GM19023 (cell line): ENCODE measurements at regions not wholly inside any gene's neighbourhood (a gene's known extent, or its start where the extent isn't known, plus 50 kb on each side); places are given as distances from the start of the nearest gene placed in this dataset.
"Not testable (repeated sequence)": the region's sequence is repeated elsewhere in the genome, so short reads cannot be mapped to it uniquely, and the experiment has no call there.

Source experiments
- ATAC-seq: cut with Tn5 transposase; IDR thresholded peaks from one replicate; pipeline ENCODE4 v1.9.1; 2021; ENCODE audit warnings: mild to moderate bottlenecking, moderate library complexity; ENCODE audit not compliant: unreplicated experiment

GRCh38 chr9:129418451-129418850 lies 202.4 kb downstream of the C9orf50 start:
- no peak for ATAC-seq

GRCh38 chr9:129416821-129417539 lies 203.9 kb downstream of the C9orf50 start:
- ATAC-seq = no peak

- ATAC-seq = no peak
Observed at GRCh38 chr9:129415942-129416651, 204.8 kb downstream of the C9orf50 start.

GRCh38 chr9:129414993-129415941 lies 205.6 kb downstream of the C9orf50 start:
- ATAC-seq = no peak

GRCh38 chr9:129414377-129414992 lies 206.4 kb downstream of the C9orf50 start:
- ATAC-seq = no peak

GRCh38 chr9:129413537-129414376 lies 207.1 kb downstream of the C9orf50 start:
- ATAC-seq = peak; percentile 87

GRCh38 chr9:129412814-129413536 lies 207.9 kb downstream of the C9orf50 start:
- ATAC-seq = peak; percentile 27

- not testable (repeated sequence) for ATAC-seq
Observed at GRCh38 chr9:129412176-129412813, 208.6 kb downstream of the C9orf50 start.

GRCh38 chr9:129411501-129412175 lies 209.3 kb downstream of the C9orf50 start:
- no peak for ATAC-seq

- ATAC-seq = no peak
Observed at GRCh38 chr9:129410226-129410625, 210.7 kb downstream of the C9orf50 start.

GRCh38 chr9:129408535-129409215 lies 212.2 kb downstream of the C9orf50 start:
- ATAC-seq = no peak

- ATAC-seq = no peak
Observed at GRCh38 chr9:129407905-129408452, 212.9 kb downstream of the C9orf50 start.

GRCh38 chr9:129406278-129407225 lies 214.3 kb downstream of the C9orf50 start:
- ATAC-seq = no peak

- ATAC-seq = no peak
Observed at GRCh38 chr9:129405827-129406213, 215.1 kb downstream of the C9orf50 start.

- no peak for ATAC-seq
Observed at GRCh38 chr9:129405089-129405826, 215.6 kb downstream of the C9orf50 start.

- ATAC-seq = no peak
Observed at GRCh38 chr9:129404621-129405020, 216.3 kb downstream of the C9orf50 start.
